HG03045 (cell line): ENCODE measurements at regions not wholly inside any gene's neighbourhood (a gene's known extent, or its start where the extent isn't known, plus 50 kb on each side); places are given as distances from the start of the nearest gene placed in this dataset.
"Not testable (repeated sequence)": the region's sequence is repeated elsewhere in the genome, so short reads cannot be mapped to it uniquely, and the experiment has no call there.

Source experiments
- ATAC-seq: cut with Tn5 transposase; IDR thresholded peaks from one replicate; pipeline ENCODE4 v1.9.1; 2021; ENCODE audit warnings: mild to moderate bottlenecking, moderate library complexity; ENCODE audit not compliant: unreplicated experiment

GRCh38 chr7:143704813-143705212 lies 52.7 kb downstream of the CTAGE6 start:
- ATAC-seq, result not testable (repeated sequence)

- peak; percentile 99 for ATAC-seq
Observed at GRCh38 chr7:143700759-143701699, 56.5 kb downstream of the CTAGE6 start.
